CD4-positive, alpha-beta T cell treated with Interferon gamma for 1 hour (primary cell): ENCODE measurements at regions not wholly inside any gene's neighbourhood (a gene's known extent, or its start where the extent isn't known, plus 50 kb on each side); places are given as distances from the start of the nearest gene placed in this dataset.
"Not testable (repeated sequence)": the region's sequence is repeated elsewhere in the genome, so short reads cannot be mapped to it uniquely, and the experiment has no call there.

ENCODE experiments used
- DNase-seq: peaks from one replicate; pipeline ENCODE4 v3.0.0-alpha.2; 2020

GRCh38 chr2:223228871-223229270, 176.9 kb downstream of the KCNE4 start:
- no peak for DNase-seq

DNA sequence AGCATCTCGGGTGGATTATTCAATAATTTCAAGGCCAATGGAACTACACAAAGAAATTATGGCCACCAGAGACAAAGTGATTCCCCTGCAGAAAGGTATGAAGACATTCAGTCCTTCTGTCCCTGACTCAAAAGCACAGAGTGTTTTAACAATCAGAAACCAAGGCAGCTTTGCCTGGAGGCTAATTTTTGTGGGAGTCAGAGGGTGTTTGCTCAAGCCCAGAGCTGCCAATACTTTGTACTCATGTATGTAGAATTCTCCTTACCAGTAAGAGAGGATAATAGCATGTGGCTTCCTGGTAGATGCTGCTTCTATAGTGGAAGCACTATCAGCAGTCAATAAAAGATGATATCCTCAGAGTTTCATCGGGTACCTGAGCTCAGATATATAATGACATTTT, 178.4 kb downstream of the KCNE4 start:
- no peak for DNase-seq

- DNase-seq = no peak
These were observed 180.3 kb downstream of the KCNE4 start for GRCh38 chr2:223232285-223232684.

GRCh38 chr2:223232896-223233295, 180.9 kb downstream of the KCNE4 start:
- no peak for DNase-seq

DNA sequence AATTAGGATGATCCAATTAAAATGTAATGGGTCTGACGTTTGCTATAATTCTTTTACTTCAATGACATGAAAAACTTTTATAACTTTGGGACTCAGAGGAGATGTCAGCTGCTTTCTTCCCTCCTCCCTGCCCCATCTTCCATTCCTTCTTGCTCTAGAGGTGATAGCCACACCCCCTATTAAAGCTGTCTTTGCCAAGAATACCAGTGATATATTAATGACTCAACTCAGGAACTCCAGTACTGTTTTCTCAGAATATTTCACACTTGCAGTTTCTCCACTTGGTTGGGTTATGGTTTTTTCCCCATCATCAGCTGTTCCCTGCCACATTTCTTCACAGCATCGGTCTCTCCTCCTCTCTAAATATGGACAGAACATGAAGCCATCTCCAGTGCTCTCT, 184.0 kb downstream of the KCNE4 start:
- DNase-seq = no peak

DNA sequence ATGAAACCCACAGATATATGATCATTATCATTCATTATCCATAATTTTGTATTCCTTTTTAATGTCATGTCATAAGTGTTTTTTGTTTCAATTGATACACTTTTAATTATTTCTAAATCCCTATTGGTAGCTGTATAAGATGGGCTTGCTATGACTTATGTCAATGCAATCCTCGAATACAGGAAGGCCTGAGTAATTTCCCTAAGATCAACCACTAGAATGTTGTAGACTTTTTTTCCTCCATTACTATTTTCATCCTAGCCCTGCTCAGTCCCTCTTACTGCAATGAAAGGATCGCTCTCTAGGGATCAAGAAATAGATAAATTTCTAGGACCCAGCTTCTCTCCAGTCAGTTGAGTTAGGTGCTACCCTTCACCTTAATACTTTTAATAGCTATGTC, 186.3 kb downstream of the KCNE4 start:
- no peak for DNase-seq

DNA sequence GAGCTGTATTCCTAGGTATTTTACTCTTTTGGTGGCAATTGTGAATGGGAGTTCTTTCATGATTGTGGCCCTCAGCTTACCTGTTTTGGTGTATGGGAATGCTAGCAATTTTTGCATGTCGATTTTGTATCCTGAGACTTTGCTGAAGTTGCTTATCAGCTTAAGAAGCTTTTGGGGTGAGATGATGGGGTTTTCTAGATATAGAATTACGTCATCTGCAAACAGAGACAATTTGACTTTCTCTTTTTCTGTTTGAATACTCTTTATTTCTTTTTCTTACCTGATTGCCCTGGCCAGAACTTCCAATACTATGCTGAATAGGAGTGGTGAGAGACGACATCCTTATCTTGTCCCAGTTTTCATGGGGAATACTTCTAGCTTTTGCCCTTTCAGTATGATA, 191.2 kb downstream of the KCNE4 start:
- DNase-seq = no peak

DNA sequence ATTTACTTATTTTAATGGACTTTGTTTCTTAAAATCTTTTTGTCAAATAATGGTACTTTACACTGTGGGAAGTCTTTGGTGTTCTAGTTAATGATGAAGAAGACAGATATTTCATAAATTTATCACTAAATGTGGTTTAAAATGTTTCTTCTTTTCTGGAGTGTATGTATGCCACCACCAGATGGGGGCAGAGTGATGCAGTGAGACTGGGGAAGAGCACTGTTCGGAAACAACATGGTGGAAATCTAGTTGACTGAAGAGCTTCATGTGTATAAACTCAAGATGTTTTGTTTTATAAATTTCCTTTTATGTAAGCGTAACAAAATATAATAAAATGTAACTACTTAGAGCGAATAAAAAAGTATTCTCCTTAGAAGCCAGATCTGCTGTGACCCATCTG, 195.1 kb downstream of the KCNE4 start:
- DNase-seq = no peak

GRCh38 chr2:223251656-223252229, 199.8 kb downstream of the KCNE4 start:
- no peak for DNase-seq

GRCh38 chr2:223260681-223261080, 208.7 kb downstream of the KCNE4 start:
- no peak for DNase-seq

DNA sequence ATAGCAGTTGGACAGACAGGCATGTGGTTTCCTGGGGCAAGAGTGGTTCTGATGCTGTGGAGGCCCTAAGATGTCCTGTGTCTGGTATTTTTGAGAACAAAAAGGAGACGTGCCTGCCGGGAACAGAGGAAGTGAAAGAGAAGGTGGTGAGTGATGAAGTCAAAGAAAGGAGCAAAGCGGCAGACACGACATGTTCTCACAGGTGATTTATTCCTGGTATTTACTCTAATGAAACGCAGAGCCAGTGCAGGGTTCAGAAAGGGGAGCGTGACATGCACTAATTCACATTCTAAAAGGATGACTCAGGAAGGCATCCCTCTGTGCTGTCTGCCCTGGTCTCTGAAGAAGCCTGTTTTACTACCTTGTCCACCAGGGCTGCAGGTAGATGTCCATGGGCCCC, 211.0 kb downstream of the KCNE4 start:
- no peak for DNase-seq

- DNase-seq = no peak
These were observed 212.7 kb downstream of the KCNE4 start for GRCh38 chr2:223264541-223265193.

DNA sequence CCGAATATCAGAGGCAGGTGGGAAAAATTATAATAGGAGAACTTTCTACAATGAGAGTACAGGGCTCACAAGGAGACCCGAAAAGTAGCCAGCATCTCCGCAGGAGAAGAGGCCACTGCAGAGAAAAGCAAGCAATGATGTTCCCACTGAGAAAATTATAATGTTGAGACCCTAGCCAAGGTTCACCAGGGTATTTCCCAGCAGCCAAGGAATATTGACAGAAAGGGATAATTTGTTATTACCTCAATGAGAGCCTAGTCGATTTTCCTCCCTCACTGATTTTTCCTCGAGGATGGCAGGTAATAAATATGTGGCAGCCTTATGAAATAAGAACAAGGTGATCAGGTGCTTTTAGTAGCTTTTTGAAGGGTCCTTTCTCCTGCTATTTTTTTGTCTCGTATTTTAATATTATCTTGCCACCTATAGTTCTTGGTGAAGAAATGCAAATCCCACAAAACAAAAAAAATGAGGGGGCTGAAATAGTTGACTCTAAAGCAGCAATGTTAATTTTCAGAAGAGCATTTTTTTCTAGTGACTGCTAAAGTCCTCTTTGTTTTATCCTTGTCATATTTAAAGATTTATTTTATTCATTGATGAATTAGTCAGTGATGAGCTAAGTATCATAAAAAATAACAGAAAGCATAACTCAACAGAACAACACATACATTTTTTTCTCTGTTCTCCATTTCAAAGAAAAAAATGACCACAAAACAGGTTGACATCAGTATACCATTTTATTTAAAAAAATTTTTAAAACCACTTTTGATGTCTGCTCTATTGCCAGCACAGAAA, 215.4 kb downstream of the KCNE4 start:
- DNase-seq = no peak

DNA sequence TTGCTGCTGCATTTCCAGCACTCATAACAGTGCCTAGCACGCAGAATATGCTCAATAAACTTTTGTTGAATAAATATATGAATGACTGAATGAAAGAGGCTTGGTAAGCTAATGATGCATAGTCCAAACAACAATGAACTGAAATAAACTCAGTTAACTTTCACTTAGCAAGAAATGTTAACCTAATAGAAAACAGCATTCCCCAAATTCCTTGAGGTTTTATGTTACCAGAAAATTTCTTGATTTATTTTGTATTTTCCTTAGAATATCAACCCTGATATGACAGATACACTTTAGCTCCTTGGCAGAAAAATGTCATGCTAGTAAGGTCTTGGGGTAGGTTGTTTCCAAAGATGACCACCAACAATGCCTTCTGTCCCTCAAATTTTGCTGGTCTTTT, 217.4 kb downstream of the KCNE4 start:
- no peak for DNase-seq

GRCh38 chr2:223270548-223270947, 218.6 kb downstream of the KCNE4 start:
- DNase-seq = no peak

DNA sequence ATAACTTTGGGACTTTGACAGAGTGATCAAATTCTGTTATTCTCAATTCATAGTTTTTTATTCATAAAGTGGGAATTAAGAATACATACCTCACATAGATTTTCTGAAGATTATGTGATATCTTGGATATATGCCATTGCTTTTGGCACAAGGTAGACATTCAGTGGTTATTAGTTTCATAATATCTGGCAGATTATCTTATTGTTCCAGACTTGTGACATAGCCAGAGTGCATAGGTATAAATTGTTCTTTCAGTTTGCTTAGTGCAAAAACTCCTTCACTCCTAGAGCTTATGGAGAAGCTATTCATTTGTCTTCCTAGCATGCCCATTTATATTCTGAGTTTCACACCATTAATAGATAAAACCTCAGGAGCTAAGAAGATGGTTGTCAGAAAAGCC, 222.0 kb downstream of the KCNE4 start:
- DNase-seq = no peak

DNA sequence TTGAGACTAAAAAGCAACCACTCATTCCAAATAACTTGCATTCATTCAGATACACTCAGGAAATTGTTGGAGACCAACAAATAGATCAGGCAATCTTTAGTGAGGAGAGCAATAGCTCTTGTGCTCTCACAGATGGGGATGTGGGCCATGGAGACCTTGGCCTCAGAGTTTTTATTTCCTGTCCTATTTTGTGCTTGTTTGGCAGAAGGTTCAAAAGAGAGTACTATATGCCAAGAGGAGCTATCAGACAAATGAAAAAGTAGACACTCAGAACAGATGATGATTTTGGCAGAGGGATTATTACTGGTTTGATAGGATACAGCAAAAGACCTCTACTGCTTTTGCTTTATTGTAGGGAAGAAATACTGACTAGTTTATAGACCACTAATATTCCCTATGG, 230.2 kb downstream of the KCNE4 start:
- no peak for DNase-seq

DNA sequence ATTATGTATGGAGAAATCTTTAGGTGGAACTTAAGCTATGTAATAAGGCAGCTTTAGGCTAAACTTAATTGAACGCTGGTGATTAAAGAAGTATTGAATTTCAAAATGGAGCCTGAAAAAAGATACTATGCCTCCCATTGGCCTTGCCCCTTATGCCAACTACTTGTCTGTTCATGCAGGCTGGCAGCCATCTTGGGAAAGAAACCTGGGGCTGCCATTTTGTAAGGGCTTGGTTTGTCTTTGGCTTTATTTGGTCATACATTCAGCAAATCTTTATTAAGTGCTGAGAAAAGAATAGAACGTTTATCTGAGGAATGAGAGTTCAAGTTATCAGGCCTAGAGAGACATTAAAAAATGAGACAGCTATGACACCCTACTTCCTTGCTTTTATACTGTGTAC, 231.3 kb downstream of the KCNE4 start:
- no peak for DNase-seq

DNA sequence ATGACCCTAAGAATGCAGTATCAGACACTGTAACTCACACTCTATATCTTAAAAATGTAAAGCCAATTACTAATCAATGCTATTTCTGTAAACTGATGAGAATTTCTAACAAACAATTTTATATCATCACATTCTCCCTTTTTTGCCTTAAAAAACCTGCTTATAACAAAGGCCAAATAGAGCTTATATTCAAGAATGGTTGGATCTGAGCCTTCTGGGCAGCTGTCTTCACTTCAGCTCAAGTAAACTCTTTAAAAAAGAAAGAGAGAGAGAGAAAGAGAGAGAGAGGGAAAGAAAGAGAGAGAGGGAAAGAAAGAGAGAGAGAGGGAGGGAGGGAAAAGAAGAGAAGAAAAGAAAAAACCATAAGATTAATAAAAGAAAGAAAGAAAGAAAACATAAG, 231.8 kb downstream of the KCNE4 start:
- DNase-seq = no peak

DNA sequence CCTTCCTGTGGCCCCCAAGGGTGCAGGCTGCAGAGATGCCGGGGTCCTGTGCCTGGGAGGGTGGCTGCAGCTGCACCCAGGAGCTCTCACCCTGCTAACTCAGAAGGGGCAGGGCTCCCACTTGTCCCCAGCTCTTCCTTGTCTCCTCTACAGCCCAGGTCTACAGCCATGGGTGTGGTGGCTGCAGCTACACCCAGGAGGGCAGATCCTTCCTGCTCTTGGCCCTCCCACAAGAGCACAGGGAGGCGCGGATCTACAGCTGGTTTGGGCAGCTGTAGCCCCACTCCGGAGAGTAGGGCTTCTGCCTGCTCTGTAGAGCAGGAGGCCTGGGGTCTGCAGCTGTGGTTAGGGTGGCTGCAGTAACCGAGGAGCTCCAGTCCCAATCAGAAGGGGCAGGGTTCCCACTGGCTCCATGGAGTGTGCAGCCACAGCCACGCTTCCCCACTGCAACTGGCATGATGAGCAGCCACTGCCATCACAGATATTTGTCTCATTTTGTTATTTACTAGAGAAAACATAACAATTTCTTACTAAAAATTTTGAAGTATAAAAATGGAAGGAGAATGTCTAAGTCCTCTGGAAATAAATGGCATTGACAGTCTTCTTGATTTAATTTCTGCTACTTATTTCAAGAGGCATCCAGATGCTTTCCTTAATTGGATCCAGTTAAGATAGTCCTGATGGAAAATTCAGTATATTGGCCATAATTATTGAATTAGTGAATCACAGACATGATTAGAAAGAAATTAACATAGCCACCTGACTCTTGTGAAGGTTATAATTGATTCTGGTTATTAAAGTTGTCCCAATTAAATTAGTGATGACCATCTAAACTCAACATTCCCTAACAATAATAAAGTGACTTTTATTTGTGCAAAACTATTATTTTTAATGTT, 233.6 kb downstream of the KCNE4 start:
- no peak for DNase-seq

DNA sequence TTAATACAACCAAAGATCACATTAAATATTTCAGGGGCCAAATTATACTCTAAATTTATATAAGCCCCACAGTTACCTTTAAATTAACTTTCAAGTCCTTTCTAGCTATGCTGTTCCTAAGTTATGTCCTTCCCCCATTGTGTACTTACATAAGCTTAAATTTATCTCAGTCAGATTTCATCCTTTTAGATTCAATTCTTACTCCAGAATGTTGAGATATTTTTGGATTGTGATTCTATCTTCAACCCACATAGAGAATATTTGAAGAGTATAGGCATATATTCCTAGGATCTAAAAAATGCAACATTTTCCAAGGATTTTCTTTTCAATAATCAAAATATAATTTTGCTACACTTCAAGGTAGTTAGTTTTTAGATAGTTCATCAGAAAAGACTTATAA, 242.8 kb downstream of the KCNE4 start:
- no peak for DNase-seq

DNA sequence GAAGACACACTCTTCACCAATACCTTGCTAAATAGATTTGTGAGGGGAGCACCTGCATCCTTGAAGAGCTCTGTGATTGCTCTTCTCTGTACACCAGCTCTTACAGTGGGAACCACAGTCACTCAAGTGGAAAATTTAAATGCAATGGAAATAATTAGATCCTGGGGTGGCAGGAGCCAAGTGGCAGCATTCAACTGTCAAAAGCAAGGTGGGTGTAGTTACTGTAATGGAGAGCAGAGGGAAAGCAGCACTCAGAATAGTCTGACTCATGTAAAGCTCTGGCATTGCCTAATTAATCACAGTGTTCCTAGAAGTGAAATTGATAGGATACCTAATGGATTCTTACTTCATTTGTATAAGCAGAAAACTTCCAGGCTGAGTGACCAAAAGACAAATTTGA, 245.8 kb downstream of the KCNE4 start:
- DNase-seq = no peak

DNA sequence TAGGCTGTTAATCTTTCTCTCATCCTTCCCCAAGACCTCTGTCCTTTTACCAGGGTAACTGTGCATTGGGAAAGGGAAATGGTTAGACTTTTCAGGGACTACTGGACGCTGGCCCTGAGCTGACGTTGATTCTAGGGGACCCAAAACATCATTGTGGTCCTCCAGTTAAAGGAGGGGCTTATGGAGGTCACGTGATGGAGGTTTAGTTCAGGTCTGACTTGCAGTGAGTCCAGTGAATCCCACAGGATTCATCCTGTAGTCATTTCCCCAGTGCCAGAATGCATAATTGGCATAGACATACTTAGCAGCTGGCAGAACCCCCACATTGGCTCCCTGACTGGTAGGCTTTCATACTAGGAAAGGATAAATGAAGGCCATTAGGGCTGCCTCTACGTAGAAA, 246.3 kb downstream of the KCNE4 start:
- DNase-seq = not testable (repeated sequence)
